ENCODE measurements at regions not wholly inside any gene's neighbourhood (a gene's known extent, or its start where the extent isn't known, plus 50 kb on each side); places are given as distances from the start of the nearest gene placed in this dataset.

GRCh38 chr1:91585502-91585901 lies 84.9 kb downstream of the CDC7 start:
- TF ChIP-seq CTCF (conservative IDR thresholded peaks at IDR 0.05 in 1 of 2, IDR thresholded peaks at IDR 0.05 in 1 of 2; ENCODE audit: extremely low read depth in 1 of 2, insufficient read depth in 1 of 2, low read depth in 1 of 2, low read length in 2 of 2) (no peak), EZH2 (IDR thresholded peaks at IDR 0.05; ENCODE audit: borderline replicate concordance, low read length) (no peak)

All from mammary epithelial cell (primary cell).